ENCODE measurements at regions not wholly inside any gene's neighbourhood (a gene's known extent, or its start where the extent isn't known, plus 50 kb on each side); places are given as distances from the start of the nearest gene placed in this dataset.

DNA sequence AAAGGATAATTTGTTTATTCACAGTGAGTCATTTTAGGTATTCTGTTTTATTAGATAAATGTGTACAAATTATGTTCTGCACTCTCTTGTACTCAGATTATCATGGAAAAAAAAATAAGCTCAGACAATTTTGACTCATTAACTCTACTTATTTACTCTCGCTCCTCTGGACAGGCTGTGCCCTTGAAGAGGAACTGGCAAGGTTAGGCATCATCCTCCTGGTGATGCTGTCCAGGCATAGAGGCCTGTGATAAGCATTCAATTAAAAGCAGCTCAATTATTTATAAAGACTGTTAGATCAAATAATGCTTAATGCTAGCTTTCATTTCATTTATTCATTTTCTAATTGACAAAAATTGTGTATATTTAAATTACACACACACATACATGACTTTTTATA is 518.5 kb downstream of the TENT5A start:
- Histone ChIP-seq H3K27me3 (no peaks in the 10 kb centered on the region), H3K27ac (no peak overlapping the region), H3K4me3 (ENCODE audit: low read depth in 1 of 2, low read length in 1 of 2) (no peak overlapping the region), H3K9me3 (no peaks in the 10 kb centered on the region), H3K4me1 (ENCODE audit: control insufficient read depth in 1 of 2, insufficient read depth in 1 of 2, low read depth in 1 of 2, low read length in 1 of 2) (no peaks in the 10 kb centered on the region), H3K36me3 (no peaks in the 10 kb centered on the region)
- TF ChIP-seq, protein P1, sequence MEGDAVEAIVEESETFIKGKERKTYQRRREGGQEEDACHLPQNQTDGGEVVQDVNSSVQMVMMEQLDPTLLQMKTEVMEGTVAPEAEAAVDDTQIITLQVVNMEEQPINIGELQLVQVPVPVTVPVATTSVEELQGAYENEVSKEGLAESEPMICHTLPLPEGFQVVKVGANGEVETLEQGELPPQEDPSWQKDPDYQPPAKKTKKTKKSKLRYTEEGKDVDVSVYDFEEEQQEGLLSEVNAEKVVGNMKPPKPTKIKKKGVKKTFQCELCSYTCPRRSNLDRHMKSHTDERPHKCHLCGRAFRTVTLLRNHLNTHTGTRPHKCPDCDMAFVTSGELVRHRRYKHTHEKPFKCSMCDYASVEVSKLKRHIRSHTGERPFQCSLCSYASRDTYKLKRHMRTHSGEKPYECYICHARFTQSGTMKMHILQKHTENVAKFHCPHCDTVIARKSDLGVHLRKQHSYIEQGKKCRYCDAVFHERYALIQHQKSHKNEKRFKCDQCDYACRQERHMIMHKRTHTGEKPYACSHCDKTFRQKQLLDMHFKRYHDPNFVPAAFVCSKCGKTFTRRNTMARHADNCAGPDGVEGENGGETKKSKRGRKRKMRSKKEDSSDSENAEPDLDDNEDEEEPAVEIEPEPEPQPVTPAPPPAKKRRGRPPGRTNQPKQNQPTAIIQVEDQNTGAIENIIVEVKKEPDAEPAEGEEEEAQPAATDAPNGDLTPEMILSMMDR (IDR thresholded peaks at IDR 0.05), result no peak

DNA sequence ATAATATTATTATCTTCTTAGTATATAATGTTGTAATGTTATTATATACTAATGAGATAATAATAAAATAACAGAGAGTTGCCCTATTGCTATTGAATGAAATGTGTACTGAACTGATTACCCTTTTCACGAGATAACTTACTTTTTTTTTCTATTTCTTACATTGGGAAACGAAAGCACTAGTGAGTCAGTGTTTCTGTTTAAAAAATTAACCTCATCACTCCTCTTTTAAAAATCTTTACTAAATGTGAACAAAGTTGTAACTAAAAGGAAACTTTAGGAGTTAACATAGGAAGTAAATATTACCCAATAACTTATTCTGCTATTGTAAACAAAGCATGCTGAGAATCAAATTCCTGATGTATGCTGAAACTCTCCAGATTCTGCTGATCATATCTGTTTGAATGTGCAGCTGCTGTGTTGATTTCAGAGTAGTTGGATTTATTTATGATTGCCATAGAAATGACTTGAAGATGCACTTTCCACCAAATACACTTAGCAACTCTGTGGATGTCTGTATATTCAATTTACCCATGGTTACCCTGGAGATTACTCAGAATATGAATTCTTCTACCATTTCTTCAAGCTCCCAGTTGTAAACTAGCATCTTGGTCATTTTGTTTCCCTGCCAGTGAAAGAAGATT is 523.4 kb downstream of the TENT5A start:
- no peak overlapping the region for H3K27ac ChIP-seq
- no peak overlapping the region for H3K4me3 ChIP-seq (ENCODE audit: low read depth in 1 of 2, low read length in 1 of 2)
- TF ChIP-seq, protein P1 (IDR thresholded peaks at IDR 0.05), result no peak
- H3K36me3 ChIP-seq, result no peaks in the 10 kb centered on the region
- no peaks in the 10 kb centered on the region for H3K4me1 ChIP-seq (ENCODE audit: control insufficient read depth in 1 of 2, insufficient read depth in 1 of 2, low read depth in 1 of 2, low read length in 1 of 2)
- H3K9me3 ChIP-seq, result no peaks in the 10 kb centered on the region
- H3K27me3 ChIP-seq, result no peaks in the 10 kb centered on the region

DNA sequence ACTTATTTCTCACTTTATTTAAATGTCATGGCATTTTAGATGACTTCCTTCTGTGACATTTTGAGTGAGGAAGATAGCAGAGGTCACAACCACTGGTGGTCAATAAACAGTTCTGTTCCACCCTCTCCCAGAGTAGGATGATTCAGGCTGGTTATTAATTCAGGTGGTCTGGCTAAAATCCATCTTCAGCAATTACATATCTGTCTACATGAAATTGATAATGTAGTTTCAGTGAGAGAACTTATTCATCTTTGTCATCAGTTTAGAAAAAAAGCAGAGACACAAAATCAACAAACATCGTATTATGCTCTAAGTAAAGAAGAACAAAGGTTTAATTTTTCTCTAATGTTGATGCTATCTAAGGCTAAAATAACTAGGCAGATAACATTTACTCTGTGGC is 525.5 kb downstream of the TENT5A start:
- no peaks in the 10 kb centered on the region for H3K27me3 ChIP-seq
- no peak overlapping the region for H3K27ac ChIP-seq
- TF ChIP-seq, protein P1 (IDR thresholded peaks at IDR 0.05), result no peak
- no peak overlapping the region for H3K4me3 ChIP-seq (ENCODE audit: low read depth in 1 of 2, low read length in 1 of 2)
- no peaks in the 10 kb centered on the region for H3K9me3 ChIP-seq
- H3K36me3 ChIP-seq, result no peaks in the 10 kb centered on the region
- H3K4me1 ChIP-seq (ENCODE audit: control insufficient read depth in 1 of 2, insufficient read depth in 1 of 2, low read depth in 1 of 2, low read length in 1 of 2), result no peaks in the 10 kb centered on the region

DNA sequence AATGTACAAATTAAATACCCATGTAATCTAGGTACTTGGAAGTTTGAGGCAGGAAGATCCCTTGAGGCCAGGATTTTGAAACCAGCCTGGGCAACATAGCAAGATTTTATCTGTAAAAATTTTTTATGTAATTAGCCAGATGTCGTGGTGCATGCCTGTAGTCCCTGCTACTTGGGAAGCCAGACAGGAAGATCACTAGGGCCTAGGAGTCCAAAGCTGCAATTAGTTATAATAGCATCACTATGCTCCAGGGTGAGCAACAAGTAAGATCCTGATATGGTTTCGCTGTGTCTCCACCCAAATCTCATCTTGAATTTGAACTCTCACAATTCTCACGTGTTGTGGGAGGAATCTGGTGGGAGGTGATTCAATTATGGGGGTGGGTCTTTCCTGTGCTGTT is 535.8 kb downstream of the TENT5A start:
- Histone ChIP-seq H3K4me1 (ENCODE audit: control insufficient read depth in 1 of 2, insufficient read depth in 1 of 2, low read depth in 1 of 2, low read length in 1 of 2) (no peaks in the 10 kb centered on the region), H3K4me3 (ENCODE audit: low read depth in 1 of 2, low read length in 1 of 2) (no peak overlapping the region), H3K36me3 (no peaks in the 10 kb centered on the region), H3K9me3 (no peaks in the 10 kb centered on the region), H3K27ac (no peak overlapping the region), H3K27me3 (no peaks in the 10 kb centered on the region)
- TF ChIP-seq, protein P1 (IDR thresholded peaks at IDR 0.05), result no peak

DNA sequence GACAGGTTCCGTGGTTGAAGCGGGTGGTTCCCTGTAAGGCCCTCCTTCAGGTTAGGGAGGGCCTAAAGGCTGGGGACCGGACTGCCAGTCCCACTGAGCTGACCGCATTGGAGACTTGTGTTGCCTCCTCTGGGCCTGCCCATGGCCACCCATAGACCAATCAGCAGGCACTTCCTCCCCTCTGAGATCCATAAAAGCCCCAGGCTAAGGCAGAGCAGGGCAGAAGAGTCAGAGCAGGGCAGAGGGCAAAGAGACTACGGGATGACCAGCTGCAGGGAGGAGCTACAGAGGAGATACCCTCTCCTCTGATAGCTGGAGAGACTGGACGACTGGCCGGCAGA is 537.4 kb downstream of the TENT5A start:
- no peak overlapping the region for H3K4me3 ChIP-seq (ENCODE audit: low read depth in 1 of 2, low read length in 1 of 2)
- TF ChIP-seq, protein P1 (IDR thresholded peaks at IDR 0.05), result no peak

More for the DNA sequence above, 537.4 kb downstream of the TENT5A start:
- Histone ChIP-seq H3K4me1 (ENCODE audit: control insufficient read depth in 1 of 2, insufficient read depth in 1 of 2, low read depth in 1 of 2, low read length in 1 of 2) (no peaks in the 10 kb centered on the region), H3K36me3 (no peaks in the 10 kb centered on the region), H3K27me3 (no peaks in the 10 kb centered on the region), H3K9me3 (no peaks in the 10 kb centered on the region), H3K27ac (no peak overlapping the region)

Measured in neutrophil (primary cell).